ENCODE measurements at regions not wholly inside any gene's neighbourhood (a gene's known extent, or its start where the extent isn't known, plus 50 kb on each side); places are given as distances from the start of the nearest gene placed in this dataset.

DNA sequence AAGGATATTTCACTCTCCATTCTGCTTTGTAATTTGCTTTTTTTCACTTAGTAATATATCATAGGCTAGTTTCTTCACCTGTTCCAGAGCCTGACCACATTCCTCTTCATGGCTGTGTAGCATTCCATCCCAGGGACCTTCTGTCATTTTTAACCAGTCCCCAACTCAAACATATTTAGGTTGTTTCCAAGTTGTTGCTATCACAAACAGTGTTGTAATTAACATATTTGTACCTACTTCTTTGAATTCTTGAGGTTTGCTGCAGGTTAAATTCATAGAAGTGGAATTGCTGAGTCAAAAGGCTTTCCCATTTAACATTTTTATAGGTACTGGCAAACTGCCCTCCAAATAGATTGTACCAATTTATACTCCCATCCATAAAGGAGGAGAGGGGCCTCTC, 65.1 kb upstream of the MED9 start:
- H3K4me1 Mint-ChIP-seq, result peaks cover 22% of the 10 kb centered on the region
- H3K36me3 Mint-ChIP-seq (ENCODE audit: low read depth), result no peaks in the 10 kb centered on the region
- no peaks in the 10 kb centered on the region for H3K9me3 ChIP-seq (ENCODE audit: control insufficient read depth, low read length, poor library complexity, severe bottlenecking)
- no peak overlapping the region for H3K27ac Mint-ChIP-seq
- peaks cover 9% of the 10 kb centered on the region for H3K27me3 Mint-ChIP-seq
- ATAC-seq (no peak), DNase-seq (no peak)
- H3K4me3 Mint-ChIP-seq, result no peak overlapping the region

DNA sequence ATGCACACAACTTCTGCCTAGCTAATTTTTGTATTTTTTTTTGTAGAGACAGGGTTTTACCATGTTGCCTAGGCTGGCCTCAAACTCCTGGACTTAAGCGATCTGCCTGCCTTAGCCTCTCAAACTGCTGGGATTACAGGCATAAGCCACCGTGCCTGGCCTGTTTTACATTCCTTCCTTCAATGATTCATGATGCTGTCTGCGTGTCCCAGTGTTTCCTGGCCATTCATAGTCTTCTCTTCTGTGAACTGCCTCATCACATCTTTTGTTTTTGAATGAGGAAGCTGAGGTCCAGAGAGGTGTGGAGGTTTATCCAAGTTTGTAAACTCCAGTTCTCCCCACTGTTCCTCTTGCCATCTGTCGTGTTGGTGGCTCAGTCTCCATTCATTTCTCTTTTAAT, 64.5 kb upstream of the MED9 start:
- DNase-seq (no peak), ATAC-seq (no peak)
- H3K4me3 Mint-ChIP-seq, result no peak overlapping the region
- H3K27me3 Mint-ChIP-seq, result peaks cover 9% of the 10 kb centered on the region
- no peaks in the 10 kb centered on the region for H3K9me3 ChIP-seq (ENCODE audit: control insufficient read depth, low read length, poor library complexity, severe bottlenecking)
- H3K36me3 Mint-ChIP-seq (ENCODE audit: low read depth), result no peaks in the 10 kb centered on the region
- peaks cover 22% of the 10 kb centered on the region for H3K4me1 Mint-ChIP-seq
- no peak overlapping the region for H3K27ac Mint-ChIP-seq

- Mint-ChIP-seq H3K27ac (no peak overlapping the region), H3K4me1 (peaks cover 17% of the 10 kb centered on the region), H3K4me3 (no peak overlapping the region), H3K36me3 (ENCODE audit: low read depth) (no peaks in the 10 kb centered on the region), H3K27me3 (peaks cover 9% of the 10 kb centered on the region)
- no peaks in the 10 kb centered on the region for H3K9me3 ChIP-seq (ENCODE audit: control insufficient read depth, low read length, poor library complexity, severe bottlenecking)
- DNase-seq (no peak), ATAC-seq (no peak)
Measured at GRCh38 chr17:17413215-17413792, 63.5 kb upstream of the MED9 start.

DNA sequence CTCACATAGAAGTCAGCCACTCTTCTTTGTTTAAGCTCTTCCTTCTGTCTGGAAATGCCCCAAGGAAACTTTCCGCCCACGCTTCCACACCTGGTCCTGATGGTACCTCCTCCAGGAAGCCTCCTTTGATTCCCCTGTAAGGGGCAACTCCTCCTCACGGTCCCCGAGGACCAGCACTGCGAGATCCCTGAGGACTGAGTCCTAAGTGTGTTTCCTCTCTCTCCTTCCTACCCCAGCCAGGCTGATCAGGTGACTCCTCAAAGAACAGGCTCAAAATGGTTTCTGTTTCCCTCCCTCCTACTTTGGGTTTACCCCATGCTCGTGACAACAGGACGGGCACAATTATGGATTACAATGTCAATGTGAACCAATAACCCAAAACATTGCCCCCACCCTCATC, 63.0 kb upstream of the MED9 start:
- peaks cover 17% of the 10 kb centered on the region for H3K4me1 Mint-ChIP-seq
- H3K27me3 Mint-ChIP-seq, result peaks cover 9% of the 10 kb centered on the region

DNA sequence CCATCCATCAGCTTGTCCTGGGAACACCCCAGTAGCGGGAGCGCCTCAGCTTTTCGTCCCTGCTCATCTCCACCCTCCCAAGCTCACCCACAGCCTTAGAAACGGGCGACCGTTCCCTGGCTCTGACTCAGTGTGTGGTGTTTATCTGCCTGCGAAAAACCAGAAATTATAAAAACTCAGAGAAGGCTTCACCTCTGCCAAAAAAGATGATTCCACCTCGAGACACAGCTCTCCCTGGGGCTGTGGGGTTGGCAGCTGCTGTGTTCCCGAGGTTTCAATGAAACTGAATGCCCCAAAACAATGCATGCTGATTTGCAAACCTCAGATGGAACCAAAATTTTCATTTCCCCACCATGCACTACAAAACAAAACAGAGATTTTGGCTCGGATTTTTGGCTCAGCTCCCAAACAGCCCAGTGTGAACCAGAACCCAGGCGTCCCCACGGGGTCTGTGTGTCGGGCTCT, 62.4 kb upstream of the MED9 start:
- peaks cover 9% of the 10 kb centered on the region for H3K27me3 Mint-ChIP-seq
- no peaks in the 10 kb centered on the region for H3K9me3 ChIP-seq (ENCODE audit: control insufficient read depth, low read length, poor library complexity, severe bottlenecking)
- H3K27ac Mint-ChIP-seq, result no peak overlapping the region
- H3K4me3 Mint-ChIP-seq, result no peak overlapping the region
- no peak for DNase-seq
- no peaks in the 10 kb centered on the region for H3K36me3 Mint-ChIP-seq (ENCODE audit: low read depth)
- ATAC-seq, result no peak
- H3K4me1 Mint-ChIP-seq, result peaks cover 17% of the 10 kb centered on the region

More for the DNA sequence above, 63.0 kb upstream of the MED9 start:
- Mint-ChIP-seq H3K36me3 (ENCODE audit: low read depth) (no peaks in the 10 kb centered on the region), H3K4me3 (no peak overlapping the region), H3K27ac (no peak overlapping the region)
- no peaks in the 10 kb centered on the region for H3K9me3 ChIP-seq (ENCODE audit: control insufficient read depth, low read length, poor library complexity, severe bottlenecking)
- ATAC-seq, result no peak
- no peak for DNase-seq

DNA sequence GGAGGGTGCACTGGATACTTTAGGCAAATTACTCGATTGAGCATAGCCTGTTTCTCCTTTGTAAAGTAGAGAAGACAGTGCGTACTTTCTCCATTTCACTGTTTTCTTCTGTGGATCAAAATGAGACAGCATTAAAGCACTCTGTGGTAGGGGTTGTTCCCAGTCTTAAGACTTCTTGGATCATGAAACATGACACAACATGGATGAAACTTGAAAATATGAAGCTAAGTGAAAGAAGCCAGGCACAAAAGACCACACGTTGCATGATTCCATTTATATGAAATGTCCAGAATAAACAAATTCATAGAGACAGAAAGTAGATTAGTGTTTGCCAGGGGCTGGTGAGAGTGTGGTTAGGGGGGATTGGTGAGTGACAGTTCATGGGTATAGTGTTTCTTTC, 61.8 kb upstream of the MED9 start:
- Mint-ChIP-seq H3K4me3 (no peak overlapping the region), H3K4me1 (peaks cover 18% of the 10 kb centered on the region), H3K27ac (no peak overlapping the region), H3K36me3 (ENCODE audit: low read depth) (no peaks in the 10 kb centered on the region), H3K27me3 (peaks cover 9% of the 10 kb centered on the region)
- no peaks in the 10 kb centered on the region for H3K9me3 ChIP-seq (ENCODE audit: control insufficient read depth, low read length, poor library complexity, severe bottlenecking)
- DNase-seq (no peak), ATAC-seq (no peak)

DNA sequence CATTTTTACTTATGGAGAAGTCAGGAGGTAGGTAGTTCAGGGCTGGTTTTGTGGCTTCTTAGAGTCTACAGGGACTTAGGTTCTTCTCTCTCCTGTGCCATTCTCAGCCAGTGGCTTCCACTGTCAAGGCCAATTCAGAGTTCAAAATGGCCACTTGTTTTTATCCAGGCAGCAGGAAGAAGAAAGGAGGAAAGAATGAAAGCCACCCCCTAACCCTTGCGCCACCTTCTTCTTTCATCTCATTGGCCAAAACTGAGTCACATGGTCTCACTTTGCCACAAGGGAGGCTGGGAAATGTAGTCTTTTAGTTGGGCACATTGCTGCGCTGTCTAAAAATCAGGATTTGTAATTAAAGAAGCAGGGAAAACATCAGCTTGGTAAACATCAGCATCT, 60.8 kb upstream of the MED9 start:
- no peak overlapping the region for H3K4me3 Mint-ChIP-seq
- no peak overlapping the region for H3K27ac Mint-ChIP-seq
- H3K27me3 Mint-ChIP-seq, result peaks cover 9% of the 10 kb centered on the region
- no peaks in the 10 kb centered on the region for H3K36me3 Mint-ChIP-seq (ENCODE audit: low read depth)
- peaks cover 18% of the 10 kb centered on the region for H3K4me1 Mint-ChIP-seq
- DNase-seq (no peak), ATAC-seq (peak; percentile 66)
- no peaks in the 10 kb centered on the region for H3K9me3 ChIP-seq (ENCODE audit: control insufficient read depth, low read length, poor library complexity, severe bottlenecking)

DNA sequence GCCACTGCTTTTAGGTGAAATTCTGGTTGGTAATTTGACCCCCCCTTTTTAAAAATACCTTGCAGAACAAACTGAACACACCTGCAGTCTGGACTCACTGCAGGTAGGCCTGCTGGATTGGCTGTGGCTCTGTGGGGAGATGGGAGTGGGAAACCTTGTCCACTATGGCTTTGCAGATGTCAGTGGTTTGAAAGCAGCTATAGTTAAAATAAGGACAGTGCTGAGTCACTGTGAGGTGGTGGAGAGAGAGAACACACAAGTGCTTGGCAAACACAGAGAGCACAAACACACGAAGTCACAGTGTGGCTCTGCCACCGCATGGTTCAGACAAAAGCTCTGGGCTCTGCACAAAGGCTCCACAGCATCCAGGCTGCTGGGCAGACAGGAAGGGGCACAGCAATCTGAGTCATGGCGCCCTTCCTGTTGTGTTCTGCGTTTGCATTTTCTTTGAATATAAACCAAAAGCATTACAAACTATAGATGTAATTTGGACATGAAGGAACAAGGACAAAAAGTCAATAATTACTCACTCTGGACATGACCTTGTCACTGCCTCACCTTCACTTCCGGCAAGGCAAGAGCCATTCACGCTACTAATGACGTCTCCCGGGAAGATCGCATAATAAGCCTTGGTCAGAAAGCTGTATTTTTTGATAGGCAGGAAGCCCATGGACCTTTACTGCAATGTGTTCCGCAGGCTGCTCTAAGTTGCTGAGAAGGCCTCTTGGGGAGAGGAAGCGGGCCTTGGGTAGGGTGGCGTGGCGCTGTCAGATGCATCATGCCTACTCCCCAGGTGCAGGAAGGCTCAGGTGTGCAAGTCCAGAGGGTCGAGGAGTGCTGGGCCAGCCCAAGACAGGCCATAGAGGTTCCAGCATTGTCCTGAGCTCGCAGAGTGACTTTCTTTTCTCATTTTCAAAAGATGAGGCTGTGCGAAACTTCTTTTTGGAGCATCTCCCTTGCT, 60.1 kb upstream of the MED9 start:
- Mint-ChIP-seq H3K36me3 (ENCODE audit: low read depth) (no peaks in the 10 kb centered on the region), H3K27me3 (peaks cover 9% of the 10 kb centered on the region), H3K4me3 (no peak overlapping the region), H3K27ac (no peak overlapping the region), H3K4me1 (peaks cover 18% of the 10 kb centered on the region)
- ATAC-seq, result peak; percentile 32
- no peaks in the 10 kb centered on the region for H3K9me3 ChIP-seq (ENCODE audit: control insufficient read depth, low read length, poor library complexity, severe bottlenecking)
- no peak for DNase-seq

GRCh38 chr17:17417718-17418181, 59.0 kb upstream of the MED9 start:
- H3K27ac Mint-ChIP-seq, result no peak overlapping the region
- H3K36me3 Mint-ChIP-seq (ENCODE audit: low read depth), result no peaks in the 10 kb centered on the region
- H3K27me3 Mint-ChIP-seq, result peaks cover 9% of the 10 kb centered on the region

GRCh38 chr17:17419166-17419565, 57.6 kb upstream of the MED9 start:
- Mint-ChIP-seq H3K4me1 (peaks cover 14% of the 10 kb centered on the region), H3K27ac (no peak overlapping the region), H3K36me3 (ENCODE audit: low read depth) (no peaks in the 10 kb centered on the region), H3K27me3 (peaks cover 6% of the 10 kb centered on the region), H3K4me3 (no peak overlapping the region)
- ATAC-seq, result no peak
- H3K9me3 ChIP-seq (ENCODE audit: control insufficient read depth, low read length, poor library complexity, severe bottlenecking), result no peaks in the 10 kb centered on the region
- no peak for DNase-seq

More at GRCh38 chr17:17417718-17418181, 59.0 kb upstream of the MED9 start:
- ATAC-seq (no peak), DNase-seq (no peak)
- Mint-ChIP-seq H3K4me1 (peaks cover 18% of the 10 kb centered on the region), H3K4me3 (no peak overlapping the region)
- no peaks in the 10 kb centered on the region for H3K9me3 ChIP-seq (ENCODE audit: control insufficient read depth, low read length, poor library complexity, severe bottlenecking)

DNA sequence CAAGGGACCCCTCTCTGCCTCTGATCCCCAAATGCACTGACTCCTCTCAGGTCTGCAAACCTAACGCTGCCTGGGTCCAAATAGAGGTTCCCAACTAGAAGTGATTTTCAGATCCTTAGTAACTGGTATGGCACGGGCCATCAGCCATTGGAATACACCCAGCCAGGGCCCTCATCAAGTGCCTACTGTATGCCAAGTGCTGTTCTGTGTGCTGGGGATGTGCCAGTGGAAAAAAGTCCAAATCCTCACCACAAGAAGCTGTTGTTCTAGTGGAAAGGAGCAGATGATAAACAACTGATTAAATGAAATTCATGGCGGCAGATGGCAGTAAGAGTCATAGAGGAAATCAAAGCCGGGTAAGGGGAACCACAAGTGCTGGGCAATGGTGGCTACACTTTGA, 57.2 kb upstream of the MED9 start:
- H3K27ac Mint-ChIP-seq, result no peak overlapping the region
- H3K36me3 Mint-ChIP-seq (ENCODE audit: low read depth), result no peaks in the 10 kb centered on the region
- DNase-seq (no peak), ATAC-seq (no peak)
- no peaks in the 10 kb centered on the region for H3K9me3 ChIP-seq (ENCODE audit: control insufficient read depth, low read length, poor library complexity, severe bottlenecking)
- peaks cover 14% of the 10 kb centered on the region for H3K4me1 Mint-ChIP-seq
- H3K27me3 Mint-ChIP-seq, result peaks cover under 1% of the 10 kb centered on the region
- H3K4me3 Mint-ChIP-seq, result no peak overlapping the region

GRCh38 chr17:17420082-17420481, 56.7 kb upstream of the MED9 start:
- H3K36me3 Mint-ChIP-seq (ENCODE audit: low read depth), result no peaks in the 10 kb centered on the region
- DNase-seq (no peak), ATAC-seq (no peak)
- no peak overlapping the region for H3K4me3 Mint-ChIP-seq
- H3K9me3 ChIP-seq (ENCODE audit: control insufficient read depth, low read length, poor library complexity, severe bottlenecking), result no peaks in the 10 kb centered on the region
- H3K27me3 Mint-ChIP-seq, result no peaks in the 10 kb centered on the region
- no peak overlapping the region for H3K27ac Mint-ChIP-seq
- H3K4me1 Mint-ChIP-seq, result peaks cover 14% of the 10 kb centered on the region

DNA sequence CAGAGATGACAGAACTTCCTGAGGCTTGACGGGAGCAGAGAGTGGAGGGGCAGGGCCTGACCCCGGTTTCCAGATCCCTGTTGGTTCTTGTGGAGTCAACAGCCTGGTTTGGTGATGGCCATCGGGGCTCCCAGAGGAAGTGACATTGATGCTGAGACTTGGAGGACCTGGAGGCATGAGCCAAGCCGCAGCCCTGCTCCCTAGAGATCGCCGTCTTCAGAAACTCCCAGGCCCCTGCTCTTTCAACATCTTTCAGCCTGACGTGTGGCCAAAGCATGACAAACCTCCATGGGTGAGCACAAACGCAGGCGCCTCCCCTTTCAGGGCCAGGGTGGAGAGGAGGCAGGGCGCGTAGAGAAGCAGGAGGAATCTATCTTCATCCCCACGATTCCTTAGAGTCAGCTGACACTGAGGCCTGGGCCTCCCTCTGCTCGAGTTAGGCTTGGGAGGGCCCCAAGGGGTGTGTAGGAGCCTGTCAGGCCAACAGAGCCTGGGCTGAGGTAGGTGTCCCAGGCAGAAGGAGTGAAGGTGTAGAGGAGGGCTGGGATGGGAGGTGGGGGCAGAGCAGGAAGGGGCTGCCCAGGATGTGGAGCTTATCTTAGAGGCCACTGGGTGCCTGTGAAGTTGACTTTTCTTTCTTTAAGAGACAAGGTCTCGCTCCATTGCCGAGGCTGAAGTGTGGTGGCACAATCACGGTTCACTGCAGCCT, 56.1 kb upstream of the MED9 start:
- DNase-seq (no peak), ATAC-seq (no peak)
- Mint-ChIP-seq H3K36me3 (ENCODE audit: low read depth) (no peaks in the 10 kb centered on the region), H3K27me3 (no peaks in the 10 kb centered on the region), H3K4me3 (no peak overlapping the region), H3K4me1 (peaks cover 14% of the 10 kb centered on the region), H3K27ac (no peak overlapping the region)
- H3K9me3 ChIP-seq (ENCODE audit: control insufficient read depth, low read length, poor library complexity, severe bottlenecking), result no peaks in the 10 kb centered on the region
